H1 (cell line): ENCODE measurements at regions not wholly inside any gene's neighbourhood (a gene's known extent, or its start where the extent isn't known, plus 50 kb on each side); places are given as distances from the start of the nearest gene placed in this dataset.

ENCODE experiments used
- SIRT6 ChIP-seq: IDR thresholded peaks from one replicate; pipeline ENCODE4 v1.7.1; 2012; ENCODE audit warnings: low read length, inconsistent platforms
- SP1 ChIP-seq: IDR thresholded peaks from 2 replicates; pipeline ENCODE4 v1.6.1; 2011; ENCODE audit warnings: low read depth, low read length
- TAF7 ChIP-seq: optimal IDR thresholded peaks from 2 replicates; pipeline ENCODE3; 2011; ENCODE audit warnings: low read depth, mild to moderate bottlenecking, inconsistent platforms, low read length, moderate library complexity, borderline replicate concordance
- TF ChIP-seq, protein P1 (sequence below), 3 experiments: IDR thresholded peaks; 1 replicate in 2 of 3; 2 replicates in 1 of 3; pipeline versions ENCODE4 v1.5.1 to v1.6.1; 2011; ENCODE audit warnings: low read length in 3 of 3, mild to moderate bottlenecking in 3 of 3, inconsistent platforms in 2 of 3, low read depth in 1 of 3, moderate library complexity in 1 of 3; ENCODE audit not compliant: insufficient read depth in 1 of 3; ENCODE audit errors: control extremely low read depth in 1 of 3
- TF ChIP-seq, protein P2 (sequence below): IDR thresholded peaks from 2 replicates; pipeline ENCODE4 v1.6.1; 2011; ENCODE audit warnings: low read depth, mild to moderate bottlenecking, low read length; ENCODE audit not compliant: insufficient read depth
- TF ChIP-seq, protein P3 (sequence below): IDR thresholded peaks from 2 replicates; pipeline ENCODE4 v1.6.1; 2012; ENCODE audit warnings: inconsistent platforms

- TF ChIP-seq, protein P1, sequence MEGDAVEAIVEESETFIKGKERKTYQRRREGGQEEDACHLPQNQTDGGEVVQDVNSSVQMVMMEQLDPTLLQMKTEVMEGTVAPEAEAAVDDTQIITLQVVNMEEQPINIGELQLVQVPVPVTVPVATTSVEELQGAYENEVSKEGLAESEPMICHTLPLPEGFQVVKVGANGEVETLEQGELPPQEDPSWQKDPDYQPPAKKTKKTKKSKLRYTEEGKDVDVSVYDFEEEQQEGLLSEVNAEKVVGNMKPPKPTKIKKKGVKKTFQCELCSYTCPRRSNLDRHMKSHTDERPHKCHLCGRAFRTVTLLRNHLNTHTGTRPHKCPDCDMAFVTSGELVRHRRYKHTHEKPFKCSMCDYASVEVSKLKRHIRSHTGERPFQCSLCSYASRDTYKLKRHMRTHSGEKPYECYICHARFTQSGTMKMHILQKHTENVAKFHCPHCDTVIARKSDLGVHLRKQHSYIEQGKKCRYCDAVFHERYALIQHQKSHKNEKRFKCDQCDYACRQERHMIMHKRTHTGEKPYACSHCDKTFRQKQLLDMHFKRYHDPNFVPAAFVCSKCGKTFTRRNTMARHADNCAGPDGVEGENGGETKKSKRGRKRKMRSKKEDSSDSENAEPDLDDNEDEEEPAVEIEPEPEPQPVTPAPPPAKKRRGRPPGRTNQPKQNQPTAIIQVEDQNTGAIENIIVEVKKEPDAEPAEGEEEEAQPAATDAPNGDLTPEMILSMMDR (IDR thresholded peaks at IDR 0.05; ENCODE audit: control extremely low read depth in 1 of 3, insufficient read depth in 1 of 3, low read depth in 1 of 3, low read length in 3 of 3) = no peak
- TF ChIP-seq, protein P2, sequence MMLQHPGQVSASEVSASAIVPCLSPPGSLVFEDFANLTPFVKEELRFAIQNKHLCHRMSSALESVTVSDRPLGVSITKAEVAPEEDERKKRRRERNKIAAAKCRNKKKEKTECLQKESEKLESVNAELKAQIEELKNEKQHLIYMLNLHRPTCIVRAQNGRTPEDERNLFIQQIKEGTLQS = no peak
- TF ChIP-seq SIRT6 = no peak
- TF ChIP-seq, protein P3, sequence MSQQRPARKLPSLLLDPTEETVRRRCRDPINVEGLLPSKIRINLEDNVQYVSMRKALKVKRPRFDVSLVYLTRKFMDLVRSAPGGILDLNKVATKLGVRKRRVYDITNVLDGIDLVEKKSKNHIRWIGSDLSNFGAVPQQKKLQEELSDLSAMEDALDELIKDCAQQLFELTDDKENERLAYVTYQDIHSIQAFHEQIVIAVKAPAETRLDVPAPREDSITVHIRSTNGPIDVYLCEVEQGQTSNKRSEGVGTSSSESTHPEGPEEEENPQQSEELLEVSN = no peak
- no peak for TF ChIP-seq SP1
- TF ChIP-seq TAF7 = no peak
These were observed 95.1 kb upstream of the F3 start (continued) for GRCh38 chr1:94636624-94637023.
